Heart left ventricle (tissue), 13 donors: ENCODE measurements at regions not wholly inside any gene's neighbourhood (a gene's known extent, or its start where the extent isn't known, plus 50 kb on each side); places are given as distances from the start of the nearest gene placed in this dataset.

Experiments used
- POLR2A ChIP-seq, 2 donors: fragments of 450-650 bp; IDR thresholded peaks; one replicate each; pipeline ENCODE4 v1.6.1; 2017; ENCODE audit warnings: antibody characterized with exemption in 2 of 2, mild to moderate bottlenecking in 2 of 2, moderate library complexity in 2 of 2
- TF ChIP-seq, protein P1 (sequence below), 12 donors: fragments of 200-600 bp; sonication (generic) in 4 of 12; IDR thresholded peaks; one replicate each; pipeline versions ENCODE4 v1.5.0 to v1.8.0; 2018 to 2022; ENCODE audit warnings: antibody characterized with exemption in 12 of 12, mild to moderate bottlenecking in 5 of 12
- donor health status: ischemic (EF 13 %, LVEDD 7.1; RV severe dilation, severe dysfunction).
- donor health status: DM: no; HTN: yes; CAD: no.
- donor health status: DM: no; HTN: no; CAD: no.
- donor health status: ischemic (EF 25% LVEDD 6.9; RV normal size, moderate dysfunction).
- donor health status: ischemic (EF 25% LVEDD 5.7; RV mildly dilated, moderate dysfunction).
- donor health status: ischemic (EF 35%, LVEDD 5.7; RV mildly dilated, moderate dysfunction).
- donor health status: nonischemic (EF 11% LVEDD 7.7; RV severe dilation, severe dysfunction).
- donor health status: DM: yes; HTN: yes; CAD: no.
- donor health status: PGD.
- donor health status: ischemic (EF 29% LVEDD 5.4; RV normal size, mild dysfunction).
- donor health status: nonischemic (EF 23%, LVEDD 6.1; RV moderate dilation, normal function).

DNA sequence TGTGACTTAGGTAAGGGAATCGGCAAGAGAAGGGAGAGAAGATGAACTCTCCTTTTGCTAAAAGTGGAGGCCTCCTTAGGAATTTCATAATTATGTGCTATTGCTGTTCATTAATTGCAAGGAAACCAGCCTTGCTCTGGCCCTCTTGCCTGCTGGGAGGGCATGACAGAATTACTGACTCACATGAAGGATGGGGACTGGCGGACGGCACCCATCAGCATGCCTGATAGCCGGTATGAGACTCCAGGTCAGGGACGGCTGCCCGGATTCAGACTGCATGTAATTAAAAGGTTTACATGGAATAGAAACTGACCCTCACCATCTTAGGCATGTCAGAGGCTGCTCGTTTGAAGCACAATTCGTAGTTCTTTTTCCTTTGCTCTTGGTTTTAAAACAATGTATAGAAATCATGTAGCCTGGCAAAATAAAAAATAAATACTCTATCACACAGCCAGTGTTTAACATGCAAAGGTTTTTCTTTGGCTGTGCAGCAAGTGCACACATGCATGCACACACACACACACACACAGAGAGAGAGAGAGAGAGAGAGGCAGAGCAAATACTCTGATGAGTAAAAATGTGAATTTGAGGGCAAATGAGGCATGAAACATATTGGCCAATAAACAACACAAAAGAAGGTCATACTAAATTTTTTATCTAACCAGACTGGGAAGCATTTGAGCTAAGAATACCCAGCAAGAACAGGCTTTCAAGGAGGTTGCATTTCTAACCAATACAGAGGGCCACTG, 82.7 kb downstream of the FOXB1 start:
- TF ChIP-seq, protein P1, sequence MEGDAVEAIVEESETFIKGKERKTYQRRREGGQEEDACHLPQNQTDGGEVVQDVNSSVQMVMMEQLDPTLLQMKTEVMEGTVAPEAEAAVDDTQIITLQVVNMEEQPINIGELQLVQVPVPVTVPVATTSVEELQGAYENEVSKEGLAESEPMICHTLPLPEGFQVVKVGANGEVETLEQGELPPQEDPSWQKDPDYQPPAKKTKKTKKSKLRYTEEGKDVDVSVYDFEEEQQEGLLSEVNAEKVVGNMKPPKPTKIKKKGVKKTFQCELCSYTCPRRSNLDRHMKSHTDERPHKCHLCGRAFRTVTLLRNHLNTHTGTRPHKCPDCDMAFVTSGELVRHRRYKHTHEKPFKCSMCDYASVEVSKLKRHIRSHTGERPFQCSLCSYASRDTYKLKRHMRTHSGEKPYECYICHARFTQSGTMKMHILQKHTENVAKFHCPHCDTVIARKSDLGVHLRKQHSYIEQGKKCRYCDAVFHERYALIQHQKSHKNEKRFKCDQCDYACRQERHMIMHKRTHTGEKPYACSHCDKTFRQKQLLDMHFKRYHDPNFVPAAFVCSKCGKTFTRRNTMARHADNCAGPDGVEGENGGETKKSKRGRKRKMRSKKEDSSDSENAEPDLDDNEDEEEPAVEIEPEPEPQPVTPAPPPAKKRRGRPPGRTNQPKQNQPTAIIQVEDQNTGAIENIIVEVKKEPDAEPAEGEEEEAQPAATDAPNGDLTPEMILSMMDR (IDR thresholded peaks at IDR 0.05) = no peak
- TF ChIP-seq POLR2A (IDR thresholded peaks at IDR 0.05) = no peak
